Activated T-cell treated with anti-CD3 and anti-CD28 coated beads for 1 hour (primary cell): ENCODE measurements at regions not wholly inside any gene's neighbourhood (a gene's known extent, or its start where the extent isn't known, plus 50 kb on each side); places are given as distances from the start of the nearest gene placed in this dataset.
"Not testable (repeated sequence)": the region's sequence is repeated elsewhere in the genome, so short reads cannot be mapped to it uniquely, and the experiment has no call there.

Experiments used
- DNase-seq: peaks from one replicate; pipeline ENCODE4 v3.0.0-alpha.2; 2020; ENCODE audit warnings: low read depth

- DNase-seq, result not testable (repeated sequence)
Measured at GRCh38 chr5:71822065-71822464, 103.0 kb downstream of the CARTPT start.

- no peak for DNase-seq
Measured at GRCh38 chr5:71825992-71826391, 106.9 kb downstream of the CARTPT start.

GRCh38 chr5:71828291-71829040 is 109.4 kb downstream of the CARTPT start:
- DNase-seq, result no peak

DNA sequence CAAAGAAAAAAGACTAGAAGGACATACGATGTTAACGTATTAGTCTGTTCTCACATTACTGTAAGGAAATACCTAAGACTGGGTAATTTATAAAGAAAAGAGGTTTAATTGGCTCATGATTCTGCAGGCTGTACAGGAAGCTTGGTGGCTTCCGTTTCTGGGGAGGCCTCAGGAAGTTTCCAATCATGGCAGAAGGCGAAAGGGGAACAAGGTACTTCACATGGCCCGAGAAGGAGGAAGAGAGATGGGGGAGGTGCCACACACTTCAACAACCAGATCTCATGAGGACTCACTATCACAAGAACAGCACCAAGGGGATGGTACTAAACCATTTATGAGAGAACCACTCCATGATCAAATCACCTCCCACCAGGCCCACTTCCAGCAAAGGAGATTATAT is 110.1 kb downstream of the CARTPT start:
- DNase-seq, result no peak

DNA sequence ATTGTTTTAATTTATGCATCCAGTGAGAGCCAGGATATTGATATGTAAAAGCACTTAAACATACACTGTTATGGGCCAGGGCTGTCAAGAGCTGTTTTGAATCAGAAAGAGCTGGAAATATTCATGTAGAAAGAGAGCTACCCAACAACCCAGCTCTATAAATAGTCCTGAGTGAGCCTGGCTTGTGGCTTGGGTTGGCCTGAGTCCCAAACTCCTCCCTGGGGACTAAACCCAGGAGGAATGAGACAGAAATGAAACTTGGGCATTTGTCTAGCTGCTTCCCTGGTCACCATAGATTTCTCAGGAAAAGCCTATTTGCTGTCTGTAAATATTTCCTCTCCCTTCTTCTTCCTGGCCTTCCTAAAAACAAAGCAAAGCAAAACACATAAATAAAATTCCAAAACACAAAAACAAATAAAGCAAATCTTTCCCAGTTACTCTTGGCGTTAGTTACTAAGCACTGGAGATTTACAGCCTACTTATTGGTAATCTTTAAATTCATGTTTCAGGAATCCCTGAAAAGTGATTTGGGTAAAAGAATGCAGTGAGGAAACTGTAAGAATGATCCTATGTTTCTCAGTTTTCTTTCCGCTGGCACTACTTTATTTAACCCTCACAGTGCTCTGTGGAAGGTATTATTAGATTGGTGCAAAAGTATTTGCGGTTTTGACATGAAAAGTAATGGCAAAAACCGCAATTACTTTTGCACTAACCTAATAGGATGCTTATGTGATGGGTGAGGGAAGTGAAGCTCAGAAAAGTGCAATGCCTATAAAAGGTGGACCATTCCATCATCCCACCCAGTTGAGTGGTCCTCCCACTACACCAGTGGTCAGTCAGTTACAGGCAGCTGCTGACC is 111.8 kb downstream of the CARTPT start:
- DNase-seq, result no peak

DNA sequence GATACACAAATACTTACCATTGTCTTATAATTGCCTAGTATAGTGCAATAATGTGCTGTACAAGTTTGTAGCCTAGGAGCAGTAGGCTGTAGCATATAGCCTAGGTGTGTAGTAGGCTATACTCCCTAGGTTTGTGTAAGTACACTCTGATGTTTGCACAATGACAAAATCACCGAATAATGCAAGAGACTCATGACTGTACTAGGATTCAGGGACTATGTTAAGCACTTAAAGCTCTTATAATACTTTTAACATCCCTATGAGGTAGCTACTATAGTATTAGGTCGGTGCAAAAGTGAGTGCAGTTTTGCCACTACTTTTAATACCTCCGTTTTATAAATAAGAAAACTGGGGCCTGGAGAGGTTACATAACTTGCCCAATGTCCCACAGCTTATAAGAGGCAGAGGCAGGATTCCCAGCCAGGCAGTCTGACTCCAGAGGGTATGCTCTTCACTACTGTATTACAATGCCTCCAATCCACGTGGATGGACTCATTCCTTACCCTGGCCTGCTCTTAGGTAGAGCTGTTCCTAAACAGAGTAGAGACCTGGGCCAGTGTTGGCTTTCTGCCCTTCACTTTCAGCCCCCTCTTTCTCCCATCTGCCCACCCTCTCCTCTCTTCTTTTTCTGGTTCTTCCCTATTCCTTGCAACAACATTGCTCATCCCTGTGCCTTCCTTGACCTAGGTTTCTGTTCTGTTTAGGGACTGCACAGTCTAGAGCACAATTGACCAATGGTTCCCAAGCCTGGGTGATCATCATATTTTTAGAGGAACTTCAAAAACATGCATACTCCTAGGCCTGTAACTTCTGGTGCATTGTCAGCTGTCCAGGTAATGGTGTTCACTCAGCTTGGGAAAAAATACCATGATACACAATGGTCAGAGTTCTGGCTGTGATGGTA is 114.0 kb downstream of the CARTPT start:
- DNase-seq, result no peak

DNA sequence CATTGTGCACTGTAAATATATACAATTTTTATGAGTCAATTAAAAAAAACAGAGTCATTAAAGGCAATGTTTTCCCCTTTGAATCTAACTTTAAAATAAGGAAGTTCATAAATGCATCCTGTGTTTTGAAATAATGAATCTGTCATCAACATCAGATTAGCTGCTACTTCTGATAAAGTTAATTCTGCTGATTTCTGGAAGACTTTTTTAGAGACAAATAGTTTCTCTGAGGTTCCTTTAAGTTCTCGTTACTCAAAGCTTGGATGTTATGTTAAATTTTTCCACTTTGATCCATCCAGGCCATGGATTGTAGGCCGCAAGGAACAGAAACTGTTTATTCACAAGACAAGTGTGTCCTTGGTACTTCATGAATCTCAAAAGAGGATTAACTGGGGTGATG is 115.5 kb downstream of the CARTPT start:
- no peak for DNase-seq

GRCh38 chr5:71836084-71836483 is 117.0 kb downstream of the CARTPT start:
- DNase-seq, result no peak

- no peak for DNase-seq
Measured at GRCh38 chr5:71836559-71837112, 117.6 kb downstream of the CARTPT start.

- no peak for DNase-seq
Measured at GRCh38 chr5:71838286-71838685, 119.2 kb downstream of the CARTPT start.

DNA sequence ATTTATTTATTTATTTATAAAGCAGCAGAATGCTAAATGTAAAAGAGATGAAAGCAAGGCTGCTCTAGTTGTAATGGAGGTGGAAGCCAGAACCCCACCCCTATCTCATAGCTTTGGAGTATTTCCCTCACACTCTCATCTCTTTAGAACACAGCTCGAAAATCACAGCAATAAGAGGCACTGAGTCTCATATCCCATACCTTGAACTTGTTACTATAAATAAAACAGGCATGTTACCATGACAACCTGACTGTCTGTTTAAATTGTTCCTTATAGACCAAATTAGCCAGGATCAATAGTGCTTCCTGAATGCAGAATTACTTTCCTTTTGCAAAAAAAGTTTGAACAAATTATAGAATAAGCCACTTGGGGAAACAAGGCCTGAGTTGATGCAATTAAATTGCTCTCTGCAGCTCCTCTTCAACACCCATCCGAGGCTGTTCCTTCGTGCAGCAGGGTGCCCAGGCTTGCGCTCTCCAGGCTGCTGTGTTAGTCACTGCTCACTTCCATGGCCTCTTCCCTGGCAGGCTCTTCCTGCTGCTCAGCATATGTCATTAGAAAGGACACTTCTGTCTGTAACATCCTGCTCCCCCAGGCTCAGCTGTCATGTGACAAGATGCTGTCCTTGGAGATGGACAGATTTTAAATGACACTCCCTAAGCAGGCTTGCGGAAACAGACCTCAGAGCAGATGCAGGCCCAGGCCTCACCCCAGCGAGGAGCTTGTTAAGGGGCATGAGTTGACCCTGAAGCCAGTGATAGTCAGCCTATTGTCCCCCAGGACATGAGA is 120.2 kb downstream of the CARTPT start:
- no peak for DNase-seq

GRCh38 chr5:71841107-71841506 is 122.0 kb downstream of the CARTPT start:
- DNase-seq, result no peak

DNA sequence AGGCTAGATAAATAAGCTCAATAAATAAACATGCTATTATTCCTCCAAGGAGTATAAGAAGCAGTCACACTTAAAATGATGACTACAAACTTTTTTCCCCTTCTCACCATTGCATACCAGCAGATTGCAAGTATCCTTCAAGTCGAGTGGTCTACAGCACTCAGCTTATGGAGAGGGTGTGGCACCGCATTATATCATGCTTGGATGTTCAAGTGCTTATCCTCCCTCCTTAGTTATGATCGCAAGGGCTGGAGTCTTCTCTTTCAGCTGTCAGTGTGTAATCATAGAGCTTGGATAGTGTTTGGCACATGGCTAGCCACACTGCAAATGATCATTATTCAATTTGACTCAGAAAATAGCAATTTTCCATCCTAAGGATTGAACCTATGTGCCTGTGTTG is 124.0 kb downstream of the CARTPT start:
- no peak for DNase-seq

GRCh38 chr5:71844862-71845261 is 125.8 kb downstream of the CARTPT start:
- DNase-seq, result no peak

- no peak for DNase-seq
Measured at GRCh38 chr5:71859515-71859914, 140.4 kb downstream of the CARTPT start.

DNA sequence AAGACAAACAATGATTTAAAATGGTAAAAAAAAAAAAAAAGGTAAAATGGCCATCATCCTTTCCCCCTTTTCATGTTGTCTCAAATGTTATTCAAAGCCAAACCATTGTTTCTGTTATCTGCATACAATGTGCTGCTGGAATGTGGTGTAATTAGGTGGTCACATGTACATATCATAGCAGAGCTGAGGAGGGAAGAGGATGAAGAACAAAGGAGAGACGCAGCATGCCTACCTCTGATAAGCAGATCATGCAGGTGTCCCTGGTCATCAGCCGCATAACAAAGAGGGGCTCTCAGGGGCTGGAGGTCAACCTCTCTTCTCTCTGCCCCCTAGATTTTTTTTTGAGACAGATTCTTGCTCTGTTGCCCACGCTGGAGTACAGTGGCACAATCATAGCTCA is 141.0 kb downstream of the CARTPT start:
- DNase-seq, result no peak

DNA sequence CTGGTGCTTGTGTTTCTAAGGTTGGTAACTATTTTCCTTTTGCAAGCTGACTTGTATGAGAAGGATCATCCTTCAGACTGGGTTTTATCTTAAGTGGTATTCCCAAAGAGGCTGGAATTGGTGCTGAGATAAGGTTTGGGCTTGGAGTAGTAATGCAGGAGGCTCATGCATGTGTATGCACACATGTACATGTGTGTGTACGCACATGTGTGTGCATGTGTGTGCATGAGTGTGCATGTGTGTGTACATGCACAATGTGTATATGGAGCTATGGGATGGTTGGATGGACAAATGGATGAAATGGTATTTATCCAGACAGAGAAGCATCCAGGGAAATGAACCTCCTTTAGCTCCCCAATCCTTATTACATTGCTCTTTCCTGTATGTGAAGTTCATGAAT is 142.6 kb downstream of the CARTPT start:
- no peak for DNase-seq

DNA sequence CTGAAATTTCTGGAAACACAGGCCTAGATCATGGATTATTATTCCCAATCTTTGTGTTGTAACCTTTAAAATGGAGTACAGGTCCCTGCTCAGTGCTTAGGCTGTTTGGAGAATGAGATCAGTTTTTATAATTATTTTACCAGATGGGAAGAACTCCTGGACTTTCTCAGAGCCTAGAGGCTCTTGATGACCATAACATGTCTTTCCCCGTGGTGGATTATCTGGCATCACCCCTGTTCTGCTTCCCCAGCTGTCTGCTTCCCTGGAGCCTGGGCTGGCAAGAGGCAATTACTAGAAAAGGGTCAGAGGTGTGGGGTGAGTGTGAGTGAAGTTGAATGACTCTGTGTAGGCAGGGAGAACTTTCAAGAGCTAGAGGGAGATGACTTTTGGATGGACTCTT is 143.0 kb downstream of the CARTPT start:
- DNase-seq, result no peak

- no peak for DNase-seq
Measured at GRCh38 chr5:71862507-71863060, 143.5 kb downstream of the CARTPT start.

- DNase-seq, result no peak
Measured at GRCh38 chr5:71864730-71865601, 145.9 kb downstream of the CARTPT start.
